Colonic mucosa (tissue), 4 donors: ENCODE measurements at regions not wholly inside any gene's neighbourhood (a gene's known extent, or its start where the extent isn't known, plus 50 kb on each side); places are given as distances from the start of the nearest gene placed in this dataset.

ENCODE experiments used
- DNase-seq: peaks from one replicate; pipeline ENCODE4 v3.0.0-alpha.2; 2020
- H3K27ac ChIP-seq: fragments of 200-600 bp; one replicate; pipeline ENCODE4 v1.8.0; 2021
- H3K27me3 ChIP-seq: fragments of 200-600 bp; one replicate; pipeline ENCODE4 v1.8.0; 2021
- H3K36me3 ChIP-seq: fragments of 200-600 bp; one replicate; pipeline ENCODE4 v1.8.0; 2021
- H3K4me1 ChIP-seq: fragments of 200-600 bp; one replicate; pipeline ENCODE4 v1.8.0; 2021; ENCODE audit warnings: mild to moderate bottlenecking
- H3K4me3 ChIP-seq: fragments of 200-600 bp; one replicate; pipeline ENCODE4 v1.8.0; 2021
- H3K9ac ChIP-seq, 2 donors: one replicate each; pipeline ENCODE4 v1.7.0; 2013; ENCODE audit warnings: control low read depth in 2 of 2, low read depth in 2 of 2, low read length in 2 of 2
- H3K9me3 ChIP-seq: fragments of 200-600 bp; one replicate; pipeline ENCODE4 v1.8.0; 2021
- intact Hi-C: fragments of 100-400 bp; cut with DNase I; formaldehyde crosslinking; loops from one replicate; pipeline ENCODE4 v1.14.1; 2022
- TF ChIP-seq, protein P1 (sequence below): fragments of 200-600 bp; IDR thresholded peaks from one replicate; pipeline ENCODE4 v1.8.0; 2022; ENCODE audit warnings: antibody characterized with exemption, mild to moderate bottlenecking
- donor health status: healthy.
- donor health status: DM: no; HTN: no; CAD: no.
- donor health status: DM: no; HTN: no; CAD: no.

DNA sequence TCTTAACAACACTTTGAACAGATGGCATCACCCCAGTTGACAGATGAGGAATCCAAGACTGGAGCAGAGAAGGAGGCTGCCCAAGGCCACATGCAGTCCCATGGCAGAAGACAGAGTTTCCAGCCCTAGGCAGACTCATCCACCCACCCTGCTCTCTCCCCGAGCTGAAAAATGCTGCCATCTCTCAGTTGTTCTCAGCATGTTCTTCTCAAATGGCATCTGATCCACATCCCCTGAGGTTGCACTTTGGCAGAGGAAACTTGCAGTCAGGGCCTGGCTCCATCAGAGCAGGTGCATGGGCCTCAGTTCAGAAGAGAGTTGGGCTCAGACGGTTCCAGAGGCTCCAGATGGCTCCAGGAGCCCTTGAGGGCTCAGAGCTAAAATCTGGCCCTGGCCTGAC, 709.4 kb downstream of the MATN1 start:
- Histone ChIP-seq H3K36me3 (no peaks in the 10 kb centered on the region), H3K9me3 (no peaks in the 10 kb centered on the region), H3K4me3 (no peak overlapping the region), H3K9ac (no peak overlapping the region), H3K27me3 (no peaks in the 10 kb centered on the region), H3K27ac (no peak overlapping the region), H3K4me1 (no peaks in the 10 kb centered on the region)
- DNase-seq: peak; percentile 5
- intact Hi-C loops: no loop called here
- TF ChIP-seq, protein P1, sequence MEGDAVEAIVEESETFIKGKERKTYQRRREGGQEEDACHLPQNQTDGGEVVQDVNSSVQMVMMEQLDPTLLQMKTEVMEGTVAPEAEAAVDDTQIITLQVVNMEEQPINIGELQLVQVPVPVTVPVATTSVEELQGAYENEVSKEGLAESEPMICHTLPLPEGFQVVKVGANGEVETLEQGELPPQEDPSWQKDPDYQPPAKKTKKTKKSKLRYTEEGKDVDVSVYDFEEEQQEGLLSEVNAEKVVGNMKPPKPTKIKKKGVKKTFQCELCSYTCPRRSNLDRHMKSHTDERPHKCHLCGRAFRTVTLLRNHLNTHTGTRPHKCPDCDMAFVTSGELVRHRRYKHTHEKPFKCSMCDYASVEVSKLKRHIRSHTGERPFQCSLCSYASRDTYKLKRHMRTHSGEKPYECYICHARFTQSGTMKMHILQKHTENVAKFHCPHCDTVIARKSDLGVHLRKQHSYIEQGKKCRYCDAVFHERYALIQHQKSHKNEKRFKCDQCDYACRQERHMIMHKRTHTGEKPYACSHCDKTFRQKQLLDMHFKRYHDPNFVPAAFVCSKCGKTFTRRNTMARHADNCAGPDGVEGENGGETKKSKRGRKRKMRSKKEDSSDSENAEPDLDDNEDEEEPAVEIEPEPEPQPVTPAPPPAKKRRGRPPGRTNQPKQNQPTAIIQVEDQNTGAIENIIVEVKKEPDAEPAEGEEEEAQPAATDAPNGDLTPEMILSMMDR: no peak

DNA sequence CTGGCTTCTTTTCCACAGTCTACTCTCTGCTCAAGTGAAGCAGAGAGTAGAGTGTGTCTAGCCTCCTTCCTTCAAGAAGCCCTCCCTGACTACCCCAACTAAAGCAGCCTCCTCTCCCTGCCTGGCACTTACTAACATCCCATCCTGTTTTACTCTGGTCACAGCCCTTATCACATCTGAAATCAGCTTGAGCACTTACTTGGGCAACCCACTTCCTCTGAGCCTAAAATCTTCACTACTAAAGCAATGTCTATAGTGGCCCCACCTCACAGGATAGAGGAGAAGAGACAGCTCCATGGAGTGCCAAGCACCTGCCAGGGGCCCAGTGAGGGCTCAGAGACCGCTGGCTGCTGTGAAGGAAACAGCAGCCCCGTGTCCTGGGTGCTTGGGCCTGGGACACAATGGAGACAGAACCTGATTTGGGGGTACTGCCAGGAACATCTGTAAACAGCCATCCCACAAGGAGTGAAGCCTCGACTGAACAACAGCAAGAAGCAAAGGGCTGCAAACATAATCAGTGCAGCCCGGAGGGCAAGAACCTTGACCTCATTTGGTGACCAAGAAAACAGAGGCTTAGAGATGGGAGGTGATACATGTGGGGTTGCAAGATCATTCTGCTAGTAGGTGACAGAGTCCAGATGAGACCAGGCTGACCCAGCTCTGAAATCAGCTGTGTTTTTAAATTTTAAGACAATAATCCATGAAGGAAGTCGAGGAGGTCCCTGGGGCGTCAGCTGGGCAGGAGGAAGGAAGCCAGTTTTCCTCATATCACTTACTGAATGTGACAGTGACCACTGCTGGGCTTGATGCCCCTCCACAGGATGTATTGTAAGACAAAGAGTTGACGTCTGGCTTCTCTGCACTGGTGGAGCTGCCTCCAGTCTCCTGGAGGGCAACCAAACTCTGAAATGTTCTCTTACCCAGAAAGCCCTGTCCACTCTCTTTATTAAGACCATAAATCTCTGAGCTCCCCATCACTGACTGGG, 710.6 kb downstream of the MATN1 start:
- Histone ChIP-seq H3K9me3 (no peaks in the 10 kb centered on the region), H3K9ac (no peak overlapping the region), H3K4me1 (no peaks in the 10 kb centered on the region), H3K36me3 (no peaks in the 10 kb centered on the region), H3K4me3 (no peak overlapping the region), H3K27me3 (no peaks in the 10 kb centered on the region), H3K27ac (no peak overlapping the region)
- DNase-seq: peak; percentile 3
- TF ChIP-seq, protein P1: no peak
- intact Hi-C loops: no loop called here

DNA sequence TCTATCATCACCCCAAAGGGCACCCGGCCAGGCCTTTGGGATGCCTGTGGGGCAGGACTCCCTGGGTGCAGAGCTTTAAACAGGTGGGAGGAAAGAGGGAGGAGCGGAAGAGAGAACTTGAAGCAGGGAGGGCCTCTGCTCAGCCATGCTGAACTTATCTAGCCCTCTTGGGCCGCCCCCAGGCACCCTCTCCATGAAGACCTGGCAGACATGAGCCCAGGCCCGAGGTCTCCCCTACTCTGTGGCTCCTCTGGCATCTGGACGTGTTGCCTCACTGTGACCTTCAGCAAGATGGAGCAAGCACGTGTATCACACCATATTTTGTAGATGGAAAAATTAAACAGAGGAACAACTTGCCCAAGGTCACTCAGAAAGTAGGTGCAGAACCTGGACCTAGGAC, 711.4 kb downstream of the MATN1 start:
- TF ChIP-seq, protein P1: no peak
- intact Hi-C loops: no loop called here
- Histone ChIP-seq H3K27me3 (no peaks in the 10 kb centered on the region), H3K36me3 (no peaks in the 10 kb centered on the region), H3K4me3 (no peak overlapping the region), H3K27ac (no peak overlapping the region), H3K9me3 (no peaks in the 10 kb centered on the region), H3K4me1 (no peaks in the 10 kb centered on the region), H3K9ac (no peak overlapping the region)
- no peak for DNase-seq

DNA sequence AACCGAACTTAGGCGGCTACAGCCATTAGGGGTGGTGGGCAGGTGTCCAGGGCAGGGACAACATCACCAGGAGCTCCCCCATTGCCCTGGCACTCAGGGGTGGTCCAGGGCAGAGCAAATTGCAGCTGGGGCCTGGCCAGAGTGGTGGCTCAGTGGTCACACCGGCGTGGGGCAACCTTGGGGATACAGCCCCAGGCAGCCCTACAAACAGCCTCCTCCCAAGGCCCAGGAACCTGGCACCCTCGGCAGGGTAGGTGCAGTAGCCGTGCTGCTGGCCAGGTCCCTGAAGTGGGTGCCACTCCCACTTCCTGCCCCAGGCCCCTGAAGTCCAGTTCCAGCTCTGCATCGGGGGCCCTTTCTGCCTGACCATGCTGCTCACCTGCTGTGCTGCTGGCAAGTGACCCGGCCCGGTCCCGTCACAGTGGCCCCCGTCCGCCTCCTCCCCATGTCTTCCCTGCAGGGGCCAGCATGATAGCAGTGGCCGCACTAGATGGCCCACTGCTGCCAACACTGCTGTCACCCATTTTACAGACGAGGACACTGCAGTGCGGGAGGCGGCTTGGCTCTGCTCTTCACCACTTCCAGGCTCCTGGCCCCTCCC, 712.8 kb downstream of the MATN1 start:
- TF ChIP-seq, protein P1: no peak
- no peaks in the 10 kb centered on the region for H3K27me3 ChIP-seq
- H3K4me1 ChIP-seq: no peaks in the 10 kb centered on the region
- no peaks in the 10 kb centered on the region for H3K9me3 ChIP-seq
- H3K9ac ChIP-seq: no peak overlapping the region
- intact Hi-C loops: no loop called here
- no peak overlapping the region for H3K4me3 ChIP-seq
- H3K36me3 ChIP-seq: no peaks in the 10 kb centered on the region
- no peak for DNase-seq
- H3K27ac ChIP-seq: no peak overlapping the region

DNA sequence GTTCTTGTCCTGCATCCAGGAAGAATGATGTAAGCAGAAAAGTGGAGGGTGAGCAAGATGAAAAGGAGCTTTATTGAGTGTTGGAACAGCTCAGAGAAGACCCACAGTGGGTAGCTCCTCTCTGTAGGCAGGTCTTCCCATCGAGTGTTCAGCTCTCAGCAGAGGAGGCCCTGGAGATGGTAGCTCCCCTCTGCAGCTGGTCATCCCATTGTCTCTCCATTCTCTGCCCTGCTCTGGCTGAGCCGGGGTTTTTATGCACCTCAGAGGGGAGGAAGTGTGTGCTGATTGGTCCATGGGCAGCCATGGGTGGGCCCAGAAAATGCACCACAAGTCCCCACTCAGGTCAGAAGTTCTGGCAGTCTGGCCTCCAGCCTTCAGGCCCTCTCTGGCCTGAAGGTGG, 713.7 kb downstream of the MATN1 start:
- Histone ChIP-seq H3K27me3 (no peaks in the 10 kb centered on the region), H3K9ac (no peak overlapping the region), H3K4me1 (no peaks in the 10 kb centered on the region), H3K36me3 (no peaks in the 10 kb centered on the region), H3K4me3 (no peak overlapping the region), H3K27ac (no peak overlapping the region), H3K9me3 (no peaks in the 10 kb centered on the region)
- intact Hi-C loops: no loop called here
- no peak for DNase-seq
- TF ChIP-seq, protein P1: no peak
